ENCODE measurements at regions not wholly inside any gene's neighbourhood (a gene's known extent, or its start where the extent isn't known, plus 50 kb on each side); places are given as distances from the start of the nearest gene placed in this dataset.
"Not testable (repeated sequence)": the region's sequence is repeated elsewhere in the genome, so short reads cannot be mapped to it uniquely, and the experiment has no call there.

- DNase-seq (ENCODE audit: low read depth in 2 of 3, low spot score in 2 of 3) = no peak
These were observed 102.5 kb downstream of the SPRY4 start for GRCh38 chr5:142222225-142222865.

DNA sequence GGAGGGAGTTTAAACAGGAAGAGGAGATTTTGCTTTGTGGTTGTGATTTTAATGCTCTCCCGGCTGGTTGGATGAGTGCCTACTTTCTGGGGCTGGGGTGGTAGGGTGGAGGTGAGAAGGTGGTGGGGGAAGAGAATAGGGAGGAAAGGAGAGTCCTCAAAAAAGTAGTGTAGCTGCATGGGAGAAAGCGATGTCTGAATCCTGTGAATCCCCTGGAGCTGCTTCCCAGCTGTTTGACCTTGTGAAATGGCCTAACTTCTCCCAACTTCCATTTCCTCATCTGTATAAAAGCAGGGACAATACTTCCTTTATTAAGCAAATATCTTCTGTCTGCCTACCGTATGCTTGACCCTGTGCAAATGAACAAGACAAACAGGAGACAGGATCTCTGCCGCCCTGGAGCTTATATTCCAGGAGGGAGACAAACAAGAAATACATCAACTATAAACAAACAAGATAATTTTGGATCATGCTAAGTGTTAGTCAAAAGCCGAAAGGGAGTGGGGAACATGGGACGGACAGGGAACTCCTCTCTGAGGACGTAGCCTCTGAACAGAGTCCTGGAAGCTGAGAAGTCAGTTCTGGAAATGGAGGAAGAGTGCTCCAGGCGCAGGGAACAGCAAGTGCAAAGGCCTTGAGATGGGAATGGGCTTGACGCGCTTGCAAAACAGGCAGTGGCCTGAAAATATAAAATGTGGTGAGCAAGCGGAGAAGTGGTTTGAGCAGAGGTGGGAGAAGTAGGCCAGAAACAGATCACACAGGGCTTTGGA is 103.5 kb downstream of the SPRY4 start:
- no peak for DNase-seq (ENCODE audit: low read depth in 2 of 3, low spot score in 2 of 3)

GRCh38 chr5:142219146-142219545 is 105.7 kb downstream of the SPRY4 start:
- no peak for DNase-seq (ENCODE audit: low read depth in 2 of 3, low spot score in 2 of 3)

GRCh38 chr5:142216931-142217330 is 107.9 kb downstream of the SPRY4 start:
- DNase-seq (ENCODE audit: low read depth in 2 of 3, low spot score in 2 of 3) = no peak

DNA sequence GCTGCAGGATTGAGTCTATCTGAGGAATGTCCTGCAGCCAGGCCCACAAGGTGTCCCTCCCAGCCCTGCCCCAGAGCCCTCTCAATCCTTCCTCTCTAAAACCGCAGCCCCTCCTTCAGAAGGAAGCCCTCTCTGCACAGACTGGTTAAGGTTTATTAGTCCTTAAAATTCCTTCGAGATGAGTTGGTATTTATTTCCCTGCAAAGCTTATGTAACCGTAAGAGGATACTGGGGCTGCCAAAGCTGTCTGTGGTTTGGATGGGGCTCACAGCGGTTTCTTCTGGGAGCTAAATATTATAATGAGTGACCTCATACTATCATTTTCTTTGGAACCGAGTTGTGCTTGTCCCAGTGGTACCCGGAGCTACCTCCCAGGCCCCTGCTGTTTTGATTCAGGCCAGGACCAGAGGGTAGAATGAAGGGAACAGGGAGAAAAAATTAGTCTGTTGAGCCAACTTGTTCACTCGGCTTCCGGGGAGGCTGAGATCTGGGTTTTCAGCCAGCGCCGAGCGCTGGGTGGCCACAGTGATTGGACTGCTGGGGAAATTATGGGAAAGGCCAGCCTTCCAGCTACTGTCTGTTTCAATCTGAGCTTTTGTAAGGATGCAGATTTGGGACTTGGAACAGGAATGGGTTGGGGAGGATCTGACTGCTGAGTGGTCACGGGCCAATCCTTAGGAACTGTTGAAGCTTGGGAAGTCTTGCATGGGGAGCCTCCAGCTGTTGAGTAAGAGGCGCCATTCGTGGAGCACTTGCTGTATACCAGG is 107.5 kb downstream of the NDFIP1 start:
- no peak for DNase-seq (ENCODE audit: low read depth in 2 of 3, low spot score in 2 of 3)

DNA sequence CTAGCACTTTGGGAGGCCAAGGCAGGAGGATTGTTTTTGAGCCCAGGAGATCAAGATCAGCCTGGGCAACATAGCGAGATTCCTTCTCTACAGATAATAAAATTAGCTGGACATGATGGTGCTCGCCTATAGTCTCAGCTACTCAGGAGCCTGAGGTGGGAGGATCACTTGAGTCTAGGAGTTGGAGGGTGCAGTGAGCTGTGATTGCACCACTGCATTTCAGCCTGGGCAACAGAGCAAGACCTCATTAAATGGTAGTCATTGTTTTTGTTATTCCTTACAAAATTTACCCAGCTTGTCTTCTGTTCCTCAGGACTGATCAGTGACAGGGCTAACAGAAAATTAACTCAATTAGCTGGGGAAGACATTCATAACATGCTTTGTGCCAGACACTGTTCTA is 104.5 kb downstream of the NDFIP1 start:
- DNase-seq (ENCODE audit: low read depth in 2 of 3, low spot score in 2 of 3) = no peak

DNA sequence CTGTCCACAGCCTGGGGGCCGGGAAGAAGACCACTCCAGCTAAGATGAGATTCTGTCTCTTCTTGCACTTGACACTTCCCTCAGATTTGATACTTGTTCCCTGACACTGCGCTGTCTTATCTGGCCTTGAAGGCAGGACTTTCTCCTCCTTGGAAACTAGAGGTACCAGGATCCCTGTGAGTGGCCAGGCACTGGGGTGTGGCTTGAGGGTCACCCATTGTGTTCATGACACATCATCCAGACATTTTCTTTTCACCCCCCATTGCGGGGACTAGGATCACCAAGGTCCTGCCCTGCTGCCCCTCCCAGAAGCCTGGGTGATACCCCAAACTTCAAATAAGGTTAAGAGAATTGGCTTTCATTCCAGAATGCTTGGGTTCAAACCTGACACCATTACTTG is 103.3 kb downstream of the NDFIP1 start:
- no peak for DNase-seq (ENCODE audit: low read depth in 2 of 3, low spot score in 2 of 3)

DNA sequence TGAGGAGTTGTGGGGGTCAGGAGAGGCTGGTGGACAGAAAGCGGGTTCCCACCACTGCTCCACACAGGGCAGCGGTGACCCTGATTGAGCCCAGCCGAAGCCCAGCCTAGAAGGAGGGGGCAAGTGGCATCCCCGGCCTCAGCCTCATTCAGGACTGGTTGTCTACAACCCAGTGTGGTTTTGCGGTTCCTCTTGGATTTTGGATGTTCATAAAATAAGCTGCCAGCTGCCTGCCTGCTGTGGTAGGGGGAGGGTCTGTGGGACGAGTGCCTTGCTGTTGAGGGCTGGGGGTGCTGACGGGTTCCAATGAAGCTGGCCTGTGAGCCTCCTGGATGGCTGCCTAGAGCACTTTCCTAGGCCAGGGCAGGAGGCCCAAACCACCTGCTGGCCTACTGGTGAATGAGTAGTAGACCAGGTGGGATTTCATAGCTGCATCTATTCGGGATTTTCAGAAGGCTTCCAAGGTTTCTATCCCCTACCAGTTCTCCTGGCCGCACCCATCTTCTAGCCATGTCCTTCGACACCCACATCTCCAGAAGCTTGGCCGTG is 102.4 kb downstream of the NDFIP1 start:
- no peak for DNase-seq (ENCODE audit: low read depth in 2 of 3, low spot score in 2 of 3)

- no peak for DNase-seq (ENCODE audit: low read depth in 2 of 3, low spot score in 2 of 3)
These were observed 101.4 kb downstream of the NDFIP1 start for GRCh38 chr5:142210011-142210410.

DNA sequence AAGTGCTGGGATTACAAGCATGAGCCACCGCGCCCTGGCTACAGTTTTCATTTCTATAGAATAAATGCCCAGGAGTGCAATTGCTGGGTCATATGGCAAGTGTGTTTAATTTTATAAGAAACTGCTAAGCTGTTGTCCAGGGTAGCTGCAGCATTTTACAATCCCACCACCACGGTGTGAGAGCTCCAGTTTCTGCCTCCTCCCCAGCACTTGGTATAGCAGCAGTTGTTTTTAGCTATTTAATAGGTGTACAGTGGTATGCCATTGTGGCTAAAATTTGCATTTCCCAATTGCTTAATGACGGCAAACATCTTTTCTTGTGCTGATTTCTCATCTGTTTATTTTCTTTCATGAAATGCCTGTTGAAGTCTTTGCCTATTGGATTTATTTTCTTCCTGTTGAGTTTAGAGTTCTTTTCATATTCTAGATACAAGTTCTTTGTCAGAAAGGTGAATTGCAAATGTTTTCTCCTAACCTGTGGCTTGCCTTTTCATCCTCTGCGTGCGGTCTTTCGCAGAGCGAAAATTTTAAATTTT is 100.3 kb downstream of the NDFIP1 start:
- DNase-seq (ENCODE audit: low read depth in 2 of 3, low spot score in 2 of 3) = no peak

GRCh38 chr5:142208244-142208643 is 99.7 kb downstream of the NDFIP1 start:
- not testable (repeated sequence) for DNase-seq (ENCODE audit: low read depth in 2 of 3, low spot score in 2 of 3)

DNA sequence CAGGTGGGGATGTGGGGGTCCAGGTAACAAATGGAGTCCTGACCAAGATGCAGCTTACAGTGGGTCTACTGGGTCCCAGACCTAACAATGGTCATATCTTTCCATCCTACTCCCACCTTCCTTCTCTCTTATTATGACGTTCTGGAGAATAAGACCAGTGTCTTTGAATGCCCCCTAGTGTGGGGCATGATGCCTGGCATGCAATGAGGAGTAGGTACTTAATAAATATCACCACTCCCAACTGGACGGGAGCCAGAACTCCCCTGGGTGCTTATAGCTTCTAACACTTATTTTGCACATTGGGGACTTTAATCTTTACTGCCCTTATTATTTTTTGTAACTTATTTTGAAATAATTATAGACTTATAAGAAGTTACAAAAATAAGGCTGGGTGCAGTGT is 98.2 kb downstream of the NDFIP1 start:
- no peak for DNase-seq (ENCODE audit: low read depth in 2 of 3, low spot score in 2 of 3)

DNA sequence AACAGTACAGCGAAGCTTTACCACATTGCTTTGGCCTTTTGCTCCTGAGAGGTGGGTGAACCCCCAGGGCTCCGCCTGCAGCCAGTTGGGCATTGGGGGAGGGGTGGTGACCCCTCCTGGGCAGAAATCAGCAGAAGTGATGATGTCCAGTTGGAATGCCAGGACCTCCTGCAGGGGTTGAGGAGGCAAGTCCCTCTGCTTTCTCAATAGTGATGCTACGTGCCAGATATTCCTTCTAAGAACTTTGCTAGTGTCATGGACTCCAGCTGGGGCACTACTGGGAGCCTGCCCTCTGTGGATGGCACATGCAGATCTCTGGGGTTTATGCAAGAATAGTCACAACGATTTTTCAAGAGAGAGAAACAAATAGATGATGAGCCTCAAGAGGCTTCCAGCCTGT is 95.6 kb downstream of the NDFIP1 start:
- no peak for DNase-seq (ENCODE audit: low read depth in 2 of 3, low spot score in 2 of 3)
